SJCRH30 (cell line): ENCODE measurements at regions not wholly inside any gene's neighbourhood (a gene's known extent, or its start where the extent isn't known, plus 50 kb on each side); places are given as distances from the start of the nearest gene placed in this dataset.

Experiments used
- DNase-seq, 2 experiments: peaks; one replicate each; pipeline ENCODE4 v3.0.0-alpha.2; 2015 to 2020
- H3K27ac ChIP-seq: fragments of 250-450 bp; sonication (Bioruptor Pico); 2 replicates; pipeline ENCODE4 v1.5.1; 2020; ENCODE audit warnings: mild to moderate bottlenecking, moderate library complexity
- H3K27me3 ChIP-seq: fragments of 250-450 bp; sonication (Bioruptor Pico); 2 replicates; pipeline ENCODE4 v1.5.1; 2020; ENCODE audit warnings: mild to moderate bottlenecking, moderate library complexity
- H3K36me3 ChIP-seq: fragments of 250-450 bp; sonication (Bioruptor Pico); 2 replicates; pipeline ENCODE4 v1.5.1; 2020; ENCODE audit warnings: mild to moderate bottlenecking, moderate library complexity
- H3K4me1 ChIP-seq: fragments of 250-450 bp; sonication (Bioruptor Pico); 2 replicates; pipeline ENCODE4 v1.5.1; 2020; ENCODE audit warnings: mild to moderate bottlenecking, moderate library complexity
- H3K4me3 ChIP-seq: fragments of 250-450 bp; sonication (Bioruptor Pico); 2 replicates; pipeline ENCODE4 v1.5.1; 2020; ENCODE audit warnings: mild to moderate bottlenecking, moderate library complexity
- H3K9me3 ChIP-seq: fragments of 250-450 bp; sonication (Bioruptor Pico); replicated peaks from 2 replicates; pipeline ENCODE4 v1.5.1; 2020; ENCODE audit warnings: mild to moderate bottlenecking, moderate library complexity

DNA sequence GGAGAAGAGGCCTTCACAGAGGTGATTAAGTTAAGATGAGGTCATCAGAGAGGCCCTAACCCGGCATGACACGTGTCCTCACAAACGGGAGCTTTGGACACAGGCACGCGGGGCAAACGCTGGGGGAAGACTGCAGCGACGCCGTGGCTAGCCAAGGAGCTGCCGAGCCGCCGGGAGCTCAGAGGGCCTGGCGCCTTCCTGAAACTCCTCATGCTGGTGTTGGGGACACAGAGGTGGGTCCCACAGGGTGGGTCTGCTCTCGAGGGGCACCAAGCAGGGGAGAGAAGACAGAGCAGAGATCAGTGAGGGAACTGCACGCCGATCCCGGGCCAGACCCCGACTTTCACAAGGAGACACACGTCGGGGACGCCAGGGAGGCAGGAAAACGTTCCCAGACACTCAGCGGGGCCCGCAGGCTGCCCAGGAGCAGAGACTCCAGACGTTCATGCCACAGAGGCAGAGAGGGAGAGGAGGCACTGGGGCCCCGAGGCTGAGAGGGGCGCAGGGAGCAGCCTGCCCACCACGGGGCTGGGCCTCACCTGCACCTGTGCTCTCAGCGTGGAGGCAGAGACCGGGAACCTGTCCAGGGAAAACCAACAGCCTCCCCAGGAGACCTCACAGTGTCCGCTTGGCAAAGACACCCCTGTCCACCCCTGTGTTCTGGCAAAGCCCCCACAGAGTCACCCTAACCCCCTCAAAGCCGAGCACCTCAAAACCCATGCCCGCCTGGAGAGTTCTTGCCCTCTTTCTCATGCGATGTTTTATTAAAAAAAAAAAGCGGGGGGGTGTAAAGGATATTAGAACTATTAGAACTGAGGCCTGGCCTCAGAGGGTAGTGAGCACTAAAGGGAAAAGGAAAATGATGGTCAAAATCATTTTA is 103.8 kb downstream of the PDGFA start:
- H3K27ac ChIP-seq = no peak overlapping the region
- no peaks in the 10 kb centered on the region for H3K4me1 ChIP-seq
- no peaks in the 10 kb centered on the region for H3K9me3 ChIP-seq
- H3K4me3 ChIP-seq = no peak overlapping the region
- H3K27me3 ChIP-seq = no peaks in the 10 kb centered on the region
- no peak for DNase-seq
- no peaks in the 10 kb centered on the region for H3K36me3 ChIP-seq

DNA sequence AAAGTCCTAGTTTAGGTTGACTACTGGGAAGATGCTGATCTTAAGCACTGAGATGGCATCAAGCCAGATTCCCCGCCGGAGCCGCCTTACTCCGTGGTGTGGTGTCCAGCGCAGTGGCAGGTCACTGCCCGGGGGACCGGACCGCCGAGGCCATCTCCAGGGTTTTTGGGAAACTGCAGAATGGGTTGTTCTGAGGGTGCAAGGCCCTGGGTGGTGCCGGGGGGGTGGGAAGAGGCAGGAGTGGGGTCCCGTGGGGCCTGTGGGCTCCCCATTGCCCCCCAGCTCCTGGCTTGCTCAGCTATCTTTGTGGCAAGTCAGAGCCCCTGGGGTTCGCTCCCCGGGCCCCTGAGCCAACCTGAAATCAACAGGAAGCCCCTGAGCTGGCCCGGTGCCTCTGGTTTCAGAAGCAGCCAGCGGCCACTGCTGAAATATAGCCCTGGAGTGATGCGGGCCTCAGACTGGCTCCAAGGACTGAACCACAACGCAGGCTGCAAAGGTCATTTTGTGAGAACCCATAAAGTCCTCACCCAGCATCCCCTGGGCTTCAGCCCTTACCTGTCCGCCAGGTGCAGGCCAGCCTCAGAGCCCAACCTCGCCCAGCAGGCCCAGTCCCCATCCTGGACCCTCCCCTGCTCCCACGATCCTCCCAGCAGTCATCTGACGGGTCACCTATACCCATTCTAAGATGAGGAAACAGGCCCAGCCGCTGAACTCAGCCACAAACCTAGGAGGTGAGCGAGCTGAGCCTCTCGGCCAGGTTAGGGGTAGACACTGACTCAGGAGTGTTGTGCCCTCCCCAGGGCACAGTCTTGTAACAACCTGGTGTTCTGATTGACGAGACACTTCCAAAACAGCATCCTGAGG is 102.7 kb downstream of the PDGFA start:
- H3K9me3 ChIP-seq = no peaks in the 10 kb centered on the region
- H3K4me3 ChIP-seq = no peak overlapping the region
- H3K27ac ChIP-seq = no peak overlapping the region
- no peak for DNase-seq
- no peaks in the 10 kb centered on the region for H3K4me1 ChIP-seq
- no peaks in the 10 kb centered on the region for H3K27me3 ChIP-seq
- no peaks in the 10 kb centered on the region for H3K36me3 ChIP-seq

DNA sequence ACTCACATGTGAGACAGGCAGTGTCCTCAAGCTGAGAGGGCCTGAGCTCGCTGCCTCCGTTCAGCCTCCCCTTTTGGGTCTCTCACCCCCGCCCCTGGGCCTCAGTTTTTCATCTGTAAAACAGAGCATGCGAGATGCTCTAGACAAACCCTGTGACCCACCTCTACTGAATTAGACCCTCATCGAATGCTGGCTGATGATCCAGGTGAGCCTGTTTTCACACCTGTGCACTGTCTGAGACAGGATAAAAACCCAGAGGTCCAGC is 102.1 kb downstream of the PDGFA start:
- Histone ChIP-seq H3K27ac (no peak overlapping the region), H3K4me1 (no peaks in the 10 kb centered on the region), H3K27me3 (no peaks in the 10 kb centered on the region), H3K9me3 (no peaks in the 10 kb centered on the region), H3K4me3 (no peak overlapping the region), H3K36me3 (no peaks in the 10 kb centered on the region)
- no peak for DNase-seq

DNA sequence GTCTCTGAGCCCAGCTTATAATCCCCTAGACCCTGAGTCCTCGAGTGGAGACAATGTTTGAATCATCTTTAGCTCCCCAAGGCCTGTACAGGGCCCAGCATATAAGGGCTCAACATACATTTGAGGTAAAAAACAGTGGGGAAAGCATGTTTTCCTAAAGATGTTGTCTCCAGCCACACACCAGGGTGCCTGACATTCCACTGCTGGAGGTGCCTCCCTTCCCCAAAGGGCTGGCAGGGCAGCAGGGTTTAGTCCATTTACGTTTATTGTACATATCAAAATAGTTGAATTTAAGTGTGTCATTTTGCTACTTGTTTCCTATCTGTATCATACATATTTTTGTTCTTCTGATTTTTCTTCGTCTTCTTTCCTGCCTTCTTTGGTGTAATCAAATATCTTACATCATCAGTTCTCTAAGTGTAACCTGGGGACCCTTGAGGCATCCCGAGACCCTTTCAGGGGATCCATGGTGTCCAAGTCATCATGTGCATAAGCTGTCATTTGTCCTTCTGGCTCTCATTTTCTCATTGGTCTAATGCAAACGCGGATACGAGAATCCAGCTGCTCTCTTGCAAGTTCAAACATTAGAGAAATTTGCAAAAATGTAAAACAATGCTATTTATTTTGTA is 101.6 kb downstream of the PDGFA start:
- no peak for DNase-seq
- Histone ChIP-seq H3K36me3 (no peaks in the 10 kb centered on the region), H3K9me3 (no peaks in the 10 kb centered on the region), H3K27me3 (no peaks in the 10 kb centered on the region), H3K4me1 (no peaks in the 10 kb centered on the region), H3K27ac (no peak overlapping the region), H3K4me3 (no peak overlapping the region)

GRCh38 chr7:418636-419280 is 100.9 kb downstream of the PDGFA start:
- Histone ChIP-seq H3K9me3 (no peaks in the 10 kb centered on the region), H3K27me3 (no peaks in the 10 kb centered on the region), H3K4me1 (no peaks in the 10 kb centered on the region), H3K4me3 (no peak overlapping the region), H3K27ac (no peak overlapping the region), H3K36me3 (no peaks in the 10 kb centered on the region)
- DNase-seq = no peak

DNA sequence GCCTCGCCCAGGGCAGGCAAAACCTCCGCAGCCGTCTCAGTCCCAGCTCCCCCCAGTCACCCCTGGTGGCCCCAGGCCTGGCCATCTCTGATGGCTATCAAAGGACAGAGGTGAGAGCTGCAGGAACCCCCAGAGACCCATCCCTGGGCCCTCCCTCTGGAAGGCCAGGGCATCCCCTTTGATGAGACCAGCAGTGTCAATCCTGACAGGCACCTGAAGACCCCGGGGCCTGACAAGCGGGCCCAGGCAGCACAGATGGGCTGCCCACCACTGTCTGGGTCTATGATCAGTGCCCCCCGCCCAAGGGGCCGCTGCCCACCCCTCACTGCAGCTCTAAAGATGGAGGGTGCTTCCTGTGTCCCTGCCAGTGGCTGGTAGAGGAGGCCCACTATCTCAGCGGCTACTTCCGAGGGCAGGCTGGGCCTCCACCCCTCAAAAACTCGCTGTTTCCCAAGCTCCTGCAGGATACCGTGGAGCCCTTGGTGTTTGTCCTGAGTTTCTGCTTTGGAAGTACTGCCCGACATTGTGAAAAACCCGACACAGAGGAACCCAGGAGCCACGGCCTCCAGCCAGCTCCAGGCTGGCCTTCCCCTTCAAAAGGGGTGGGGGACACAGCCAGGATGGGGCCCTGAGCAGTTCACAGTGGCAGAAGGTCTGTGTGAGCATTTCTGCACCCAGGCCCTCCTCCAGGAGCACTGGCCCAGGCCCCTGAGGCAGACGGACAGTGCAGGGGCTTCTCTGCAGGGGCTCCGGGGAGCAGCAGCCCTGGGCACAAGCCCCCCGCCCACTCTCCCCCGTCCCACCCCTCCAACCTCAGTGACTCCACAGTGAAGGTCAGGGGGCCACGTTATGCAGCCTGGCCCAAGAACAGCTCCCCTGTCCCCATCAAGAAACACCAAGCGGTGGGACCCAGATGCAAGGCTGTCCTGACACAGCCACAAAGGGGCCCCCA is 99.2 kb downstream of the PDGFA start:
- Histone ChIP-seq H3K36me3 (no peaks in the 10 kb centered on the region), H3K27ac (no peak overlapping the region), H3K27me3 (no peaks in the 10 kb centered on the region)

DNA sequence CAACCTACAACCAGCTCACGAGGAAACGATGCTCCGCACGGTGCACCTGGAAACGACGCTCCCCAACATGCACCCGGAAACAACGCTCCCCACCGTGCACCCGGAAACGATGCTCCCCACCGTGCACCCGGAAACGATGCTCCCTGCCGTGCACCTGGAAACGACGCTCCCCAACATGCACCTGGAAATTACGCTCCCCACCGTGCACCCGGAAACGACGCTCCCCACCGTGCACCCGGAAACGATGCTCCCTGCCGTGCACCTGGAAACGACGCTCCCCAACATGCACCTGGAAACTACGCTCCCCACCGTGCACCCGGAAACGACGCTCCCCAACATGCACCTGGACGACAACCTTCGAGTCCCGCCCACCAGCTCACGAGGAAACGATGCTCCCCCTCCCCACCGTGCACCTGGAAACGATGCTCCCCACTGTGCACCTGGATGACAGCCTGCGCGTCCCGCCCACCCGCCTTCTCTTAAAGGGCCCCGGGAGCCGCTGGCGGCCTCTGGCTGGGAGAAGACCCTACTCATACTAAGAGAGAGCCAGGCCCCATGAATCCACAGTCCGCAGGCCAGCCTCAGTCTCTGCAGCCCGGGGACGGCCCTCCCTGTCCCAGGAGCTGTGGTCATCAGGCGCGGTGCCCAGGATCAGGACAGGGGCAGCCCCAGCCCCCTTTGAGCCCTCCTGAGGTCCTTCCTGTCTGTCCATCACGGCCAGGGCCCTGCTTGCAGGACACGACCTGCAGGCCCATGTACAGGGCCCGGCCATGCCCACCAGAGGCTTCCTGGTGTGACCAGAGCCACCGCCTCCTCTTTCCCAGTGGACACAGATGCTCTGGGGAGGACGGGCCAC is 98.3 kb downstream of the PDGFA start:
- DNase-seq = no peak
- no peaks in the 10 kb centered on the region for H3K9me3 ChIP-seq
- no peaks in the 10 kb centered on the region for H3K4me1 ChIP-seq
- H3K27me3 ChIP-seq = no peaks in the 10 kb centered on the region
- H3K27ac ChIP-seq = no peak overlapping the region
- H3K36me3 ChIP-seq = no peaks in the 10 kb centered on the region
- no peak overlapping the region for H3K4me3 ChIP-seq

More for the DNA sequence above, 99.2 kb downstream of the PDGFA start:
- H3K4me3 ChIP-seq = no peak overlapping the region
- H3K9me3 ChIP-seq = no peaks in the 10 kb centered on the region
- no peaks in the 10 kb centered on the region for H3K4me1 ChIP-seq
- no peak for DNase-seq

DNA sequence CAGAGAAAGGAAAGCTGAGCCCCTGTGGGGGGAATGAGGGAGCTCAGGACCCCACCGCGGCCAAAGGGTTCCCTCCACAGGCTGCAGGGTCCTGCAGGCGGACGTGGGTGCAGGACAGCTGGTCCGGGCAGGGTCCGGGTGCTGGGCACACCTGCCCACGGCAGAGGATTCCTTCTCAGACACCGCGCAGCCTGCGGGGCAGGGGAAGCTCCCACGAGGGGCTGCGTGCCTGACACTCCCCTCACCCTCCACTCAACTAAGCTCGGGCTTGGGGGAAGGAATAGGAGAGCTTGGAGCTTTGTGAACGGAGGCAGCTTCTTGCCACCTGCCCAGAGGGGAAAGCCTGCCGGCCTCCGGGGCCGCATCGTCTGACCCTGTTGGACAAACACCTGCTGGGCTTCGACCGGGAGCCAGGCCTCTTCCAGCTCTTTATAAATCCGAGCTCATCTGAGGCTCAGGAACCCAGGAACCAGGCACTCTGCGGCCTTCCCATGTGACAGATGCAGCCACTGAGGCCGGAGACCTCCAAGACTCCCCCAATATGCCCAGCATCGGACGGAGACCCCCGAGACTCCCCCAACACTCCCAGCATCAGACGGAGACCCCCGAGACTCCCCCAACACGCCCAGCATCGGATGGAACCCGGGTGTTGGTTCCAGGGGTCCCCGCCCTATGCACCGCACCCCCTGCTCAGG is 97.3 kb downstream of the PDGFA start:
- no peaks in the 10 kb centered on the region for H3K9me3 ChIP-seq
- H3K27ac ChIP-seq = no peak overlapping the region
- H3K36me3 ChIP-seq = no peaks in the 10 kb centered on the region
- no peak for DNase-seq
- H3K4me1 ChIP-seq = no peaks in the 10 kb centered on the region
- no peaks in the 10 kb centered on the region for H3K27me3 ChIP-seq
- no peak overlapping the region for H3K4me3 ChIP-seq

- Histone ChIP-seq H3K4me3 (no peak overlapping the region), H3K9me3 (no peaks in the 10 kb centered on the region), H3K4me1 (no peaks in the 10 kb centered on the region), H3K27me3 (no peaks in the 10 kb centered on the region), H3K36me3 (no peaks in the 10 kb centered on the region), H3K27ac (no peak overlapping the region)
- DNase-seq = no peak
Observed at GRCh38 chr7:422886-423225, 96.8 kb downstream of the PDGFA start.

DNA sequence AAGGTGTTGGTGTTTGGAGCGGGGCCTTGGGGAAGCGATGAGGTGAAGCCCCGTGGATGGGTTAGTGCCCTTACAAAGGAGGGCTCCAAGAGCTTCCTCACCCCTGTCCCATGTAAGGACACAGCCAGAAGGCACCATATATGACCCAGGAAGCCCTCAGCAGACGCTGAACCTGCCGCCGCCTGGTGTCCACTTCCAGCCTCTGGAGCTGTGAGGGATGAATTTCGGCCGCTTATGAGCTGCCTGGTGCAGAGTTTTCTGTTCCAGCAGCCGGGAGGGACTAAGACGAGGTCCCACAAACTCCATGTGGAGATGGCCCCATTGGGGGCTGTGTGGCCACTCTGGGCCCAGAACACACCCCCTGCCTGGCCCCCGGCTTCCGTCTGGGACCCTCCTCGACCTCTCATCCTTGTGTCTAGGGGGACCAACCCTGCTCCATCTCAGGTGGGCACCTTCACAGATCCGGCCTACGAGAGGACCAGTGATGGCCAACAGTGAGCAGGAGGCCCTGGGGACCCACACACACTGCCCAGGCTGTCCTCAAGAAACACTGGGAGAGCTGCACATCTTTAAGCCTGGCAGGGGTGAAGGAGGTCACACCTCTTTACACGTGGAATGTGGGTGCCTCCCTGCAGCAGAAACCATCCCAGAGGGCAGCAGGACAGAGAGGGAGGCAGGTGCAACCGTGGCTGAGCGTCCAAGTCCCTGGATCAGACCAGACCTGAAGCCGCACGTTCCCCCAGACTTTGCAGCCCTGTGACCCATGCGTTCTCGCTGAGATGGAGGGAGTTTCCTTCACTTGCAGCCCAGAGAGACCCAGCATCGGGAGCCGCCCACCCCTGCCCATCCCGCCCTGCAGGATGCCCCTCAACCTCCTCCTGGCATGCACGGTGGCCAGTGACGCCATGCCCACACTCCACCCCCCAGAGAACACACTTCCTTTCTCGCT is 96.1 kb downstream of the PDGFA start:
- H3K27me3 ChIP-seq = no peaks in the 10 kb centered on the region
- H3K4me1 ChIP-seq = no peaks in the 10 kb centered on the region
- H3K27ac ChIP-seq = no peak overlapping the region
- no peak for DNase-seq
- H3K4me3 ChIP-seq = no peak overlapping the region
- H3K9me3 ChIP-seq = no peaks in the 10 kb centered on the region
- H3K36me3 ChIP-seq = no peaks in the 10 kb centered on the region

DNA sequence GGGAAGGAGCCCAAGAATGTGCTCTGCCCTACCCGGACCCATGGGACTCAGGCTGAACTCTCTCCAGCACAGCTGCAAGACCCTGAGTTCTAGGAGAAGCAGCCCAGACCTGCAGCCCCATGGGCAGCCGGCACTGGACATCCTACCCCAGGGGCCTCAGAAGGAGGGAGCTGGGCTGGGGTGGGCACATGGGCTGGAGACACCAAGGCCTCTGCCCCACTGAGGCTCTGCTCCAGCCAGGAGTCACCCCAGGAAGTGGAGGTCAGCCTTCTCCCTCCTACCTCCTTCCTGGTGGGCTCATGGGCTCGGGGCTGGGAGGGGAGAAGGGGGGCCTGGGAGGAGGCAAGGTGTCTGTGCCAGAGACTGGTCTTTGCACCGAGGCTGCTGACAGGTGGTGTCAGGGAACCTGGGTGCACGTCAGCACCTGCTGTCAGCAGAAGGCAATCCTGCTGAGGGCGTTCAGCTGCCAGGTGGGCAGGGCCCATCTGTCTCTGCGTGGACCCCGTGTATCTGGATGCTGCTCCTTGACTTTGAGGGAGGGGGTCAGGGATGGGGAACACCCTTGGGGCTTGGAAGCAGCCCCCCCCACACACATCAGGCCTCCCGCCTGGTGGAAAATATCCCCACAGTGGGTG is 95.2 kb downstream of the PDGFA start:
- no peaks in the 10 kb centered on the region for H3K4me1 ChIP-seq
- H3K27me3 ChIP-seq = no peaks in the 10 kb centered on the region
- no peaks in the 10 kb centered on the region for H3K36me3 ChIP-seq
- H3K4me3 ChIP-seq = no peak overlapping the region
- DNase-seq = no peak
- H3K9me3 ChIP-seq = no peaks in the 10 kb centered on the region
- no peak overlapping the region for H3K27ac ChIP-seq
